Thymus (tissue), 11 donors: ENCODE measurements at regions not wholly inside any gene's neighbourhood (a gene's known extent, or its start where the extent isn't known, plus 50 kb on each side); places are given as distances from the start of the nearest gene placed in this dataset.

Experiments used
- DNase-seq, 9 donors: peaks; one replicate each; pipeline ENCODE4 v3.0.0-alpha.2; 2013; ENCODE audit warnings: low spot score in 9 of 9, low read depth in 6 of 9, missing footprints in 1 of 9
- H3K27ac ChIP-seq, 2 donors: one replicate each; pipeline ENCODE4 v1.5.1; 2013; ENCODE audit warnings: control low read depth in 1 of 2, low read depth in 1 of 2, low read length in 1 of 2, mild to moderate bottlenecking in 1 of 2, moderate library complexity in 1 of 2
- H3K27me3 ChIP-seq, 2 donors: one replicate each; pipeline ENCODE4 v1.5.1; 2013; ENCODE audit warnings: low read length in 1 of 2; ENCODE audit not compliant: control insufficient read depth in 2 of 2, insufficient read depth in 1 of 2
- H3K36me3 ChIP-seq, 2 donors: one replicate each; pipeline ENCODE4 v1.5.1; 2013; ENCODE audit warnings: low read length in 1 of 2, mild to moderate bottlenecking in 1 of 2, moderate library complexity in 1 of 2; ENCODE audit not compliant: control insufficient read depth in 2 of 2, insufficient read depth in 2 of 2
- H3K4me1 ChIP-seq, 2 donors: one replicate each; pipeline ENCODE4 v1.5.1; 2013; ENCODE audit warnings: low read length in 2 of 2; ENCODE audit not compliant: control insufficient read depth in 2 of 2, insufficient read depth in 2 of 2
- H3K4me3 ChIP-seq, 2 donors: one replicate each; pipeline ENCODE4 v1.5.1; 2013; ENCODE audit warnings: low read length in 2 of 2, control low read depth in 1 of 2, mild to moderate bottlenecking in 1 of 2
- H3K9me3 ChIP-seq, 2 donors: one replicate each; pipeline ENCODE4 v1.5.1; 2013; ENCODE audit warnings: low read length in 1 of 2, mild to moderate bottlenecking in 1 of 2; ENCODE audit not compliant: control insufficient read depth in 2 of 2, insufficient read depth in 1 of 2
- WGBS: extraction: QIAGEN DNeasy Blood & Tissue Kit; methylation state at CpG from one replicate; pipeline ENCODE4 v1.1.7; 2013; 5-methylcytosine and 5-hydroxymethylcytosine counted together
- donor health status: healthy.

- WGBS: 50% methylated on average over 1 of the region's 1 CpG
- Histone ChIP-seq H3K4me1 (no peaks in the 10 kb centered on the region), H3K27me3 (no peaks in the 10 kb centered on the region), H3K9me3 (no peaks in the 10 kb centered on the region), H3K4me3 (no peak overlapping the region), H3K36me3 (no peaks in the 10 kb centered on the region), H3K27ac (no peak overlapping the region)
- DNase-seq: no peak
These were observed 406.3 kb upstream of the MGAT4C start for GRCh38 chr12:86662464-86662863.

DNA sequence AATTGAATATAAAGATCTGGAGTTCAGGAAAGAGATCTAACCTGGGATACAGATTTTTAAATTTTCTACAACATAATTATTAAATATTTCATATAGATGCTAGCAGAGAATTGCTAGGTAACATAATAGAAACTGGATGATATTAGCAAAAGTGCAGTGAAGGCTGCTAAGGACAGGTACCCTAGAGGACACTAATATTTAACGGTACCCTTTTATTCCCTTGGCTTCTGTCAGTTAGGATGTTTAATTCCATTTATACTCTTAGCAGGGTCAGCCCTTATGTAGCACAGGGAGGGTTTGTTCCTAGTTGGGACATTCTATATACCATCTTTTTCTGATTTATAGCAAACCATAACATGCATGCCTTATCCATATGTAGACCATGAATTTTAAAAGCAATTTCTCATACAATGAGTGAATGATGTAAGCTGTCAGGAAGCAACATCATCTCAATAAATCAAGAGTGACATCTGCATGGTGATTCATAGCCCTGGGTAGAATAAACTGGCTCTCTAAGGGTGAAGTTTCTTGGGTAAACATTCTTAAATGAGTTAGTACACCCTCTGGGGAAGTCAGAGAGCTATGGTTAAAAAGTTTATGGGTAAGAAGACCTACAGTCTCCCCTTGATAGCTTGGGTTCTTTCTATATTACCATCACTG, 404.4 kb upstream of the MGAT4C start:
- no peaks in the 10 kb centered on the region for H3K27me3 ChIP-seq
- no peaks in the 10 kb centered on the region for H3K4me1 ChIP-seq
- H3K36me3 ChIP-seq: no peaks in the 10 kb centered on the region
- 95% methylated on average over 1 of the region's 1 CpG for WGBS
- H3K4me3 ChIP-seq: no peak overlapping the region
- no peaks in the 10 kb centered on the region for H3K9me3 ChIP-seq
- DNase-seq: no peak
- no peak overlapping the region for H3K27ac ChIP-seq

- H3K36me3 ChIP-seq: no peaks in the 10 kb centered on the region
- H3K4me1 ChIP-seq: no peaks in the 10 kb centered on the region
- 93% methylated on average over 2 of the region's 2 CpGs for WGBS
- no peaks in the 10 kb centered on the region for H3K27me3 ChIP-seq
- no peaks in the 10 kb centered on the region for H3K9me3 ChIP-seq
- no peak overlapping the region for H3K27ac ChIP-seq
- no peak for DNase-seq
- no peak overlapping the region for H3K4me3 ChIP-seq
These were observed 403.8 kb upstream of the MGAT4C start for GRCh38 chr12:86659985-86660384.

GRCh38 chr12:86658303-86658702, 402.1 kb upstream of the MGAT4C start:
- H3K4me1 ChIP-seq: no peaks in the 10 kb centered on the region
- no peaks in the 10 kb centered on the region for H3K9me3 ChIP-seq
- no peak overlapping the region for H3K4me3 ChIP-seq
- DNase-seq: no peak
- H3K27ac ChIP-seq: no peak overlapping the region
- H3K36me3 ChIP-seq: no peaks in the 10 kb centered on the region
- no peaks in the 10 kb centered on the region for H3K27me3 ChIP-seq

- Histone ChIP-seq H3K9me3 (no peaks in the 10 kb centered on the region), H3K4me1 (no peaks in the 10 kb centered on the region), H3K36me3 (no peaks in the 10 kb centered on the region), H3K4me3 (no peak overlapping the region), H3K27me3 (no peaks in the 10 kb centered on the region), H3K27ac (no peak overlapping the region)
- 80% methylated on average over 2 of the region's 2 CpGs for WGBS
- DNase-seq: no peak
These were observed 391.6 kb upstream of the MGAT4C start for GRCh38 chr12:86647800-86648199.

GRCh38 chr12:86634456-86635410, 378.5 kb upstream of the MGAT4C start:
- Histone ChIP-seq H3K27ac (no peak overlapping the region), H3K4me3 (no peak overlapping the region), H3K9me3 (no peaks in the 10 kb centered on the region), H3K27me3 (no peaks in the 10 kb centered on the region), H3K4me1 (no peaks in the 10 kb centered on the region), H3K36me3 (no peaks in the 10 kb centered on the region)
- no peak for DNase-seq
- 84% methylated on average over 4 of the region's 4 CpGs for WGBS

GRCh38 chr12:86627001-86627400, 370.8 kb upstream of the MGAT4C start:
- no peak overlapping the region for H3K27ac ChIP-seq
- no peaks in the 10 kb centered on the region for H3K27me3 ChIP-seq
- H3K9me3 ChIP-seq: peaks cover 0 to 9% of the 10 kb centered on the region in 2 donors
- no peak overlapping the region for H3K4me3 ChIP-seq
- DNase-seq: no peak
- no peaks in the 10 kb centered on the region for H3K36me3 ChIP-seq
- 94% methylated on average over 3 of the region's 3 CpGs for WGBS
- no peaks in the 10 kb centered on the region for H3K4me1 ChIP-seq

DNA sequence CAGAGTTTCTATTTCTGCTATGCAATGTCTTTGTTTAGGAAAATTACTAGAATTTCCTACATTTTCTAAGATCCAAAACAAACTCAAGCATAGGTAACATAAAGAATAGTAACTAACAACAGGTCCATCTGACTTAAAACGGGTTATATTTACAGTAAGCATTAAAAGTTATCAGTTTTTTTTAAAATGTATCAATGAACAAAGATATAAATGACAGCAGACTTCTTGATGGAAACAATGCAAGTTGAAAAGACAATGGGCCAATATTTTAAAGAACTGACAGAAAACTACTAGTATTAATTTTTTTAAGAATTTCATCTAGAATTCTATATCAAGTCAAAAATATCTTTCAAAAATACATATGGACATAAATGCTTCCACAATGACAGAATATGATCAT, 367.1 kb upstream of the MGAT4C start:
- no peak for DNase-seq
- H3K9me3 ChIP-seq: peaks cover 0 to 13% of the 10 kb centered on the region in 2 donors

GRCh38 chr12:86621957-86622356, 365.8 kb upstream of the MGAT4C start:
- 87% methylated on average over 2 of the region's 2 CpGs for WGBS
- Histone ChIP-seq H3K27me3 (no peaks in the 10 kb centered on the region), H3K27ac (no peak overlapping the region), H3K9me3 (peaks cover 0 to 7% of the 10 kb centered on the region in 2 donors), H3K4me3 (no peak overlapping the region), H3K4me1 (no peaks in the 10 kb centered on the region), H3K36me3 (no peaks in the 10 kb centered on the region)
- no peak for DNase-seq

More for the DNA sequence above, 367.1 kb upstream of the MGAT4C start:
- H3K4me3 ChIP-seq: no peak overlapping the region
- H3K36me3 ChIP-seq: no peaks in the 10 kb centered on the region
- WGBS: 85% methylated on average over 1 of the region's 1 CpG
- no peaks in the 10 kb centered on the region for H3K4me1 ChIP-seq
- H3K27me3 ChIP-seq: no peaks in the 10 kb centered on the region
- H3K27ac ChIP-seq: no peak overlapping the region
